HG03025 (cell line): ENCODE measurements at regions not wholly inside any gene's neighbourhood (a gene's known extent, or its start where the extent isn't known, plus 50 kb on each side); places are given as distances from the start of the nearest gene placed in this dataset.

Source experiments
- ATAC-seq: cut with Tn5 transposase; IDR thresholded peaks from one replicate; pipeline ENCODE4 v1.9.1; 2021; ENCODE audit warnings: mild to moderate bottlenecking, moderate library complexity; ENCODE audit not compliant: unreplicated experiment, low FRiP score

DNA sequence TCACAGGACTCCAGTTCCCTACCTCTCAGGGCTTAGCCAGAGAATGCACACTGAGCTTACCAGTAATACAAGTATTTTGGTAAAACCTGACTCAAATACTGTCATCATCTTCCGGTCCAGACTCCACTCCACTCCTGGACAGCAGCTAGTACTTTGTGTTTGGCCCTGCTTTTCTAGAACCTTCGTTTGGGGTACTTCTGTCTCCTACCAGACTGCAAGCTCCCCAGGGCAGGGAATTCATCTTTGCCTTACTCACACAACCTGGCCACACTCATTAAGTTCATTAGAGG is 108.9 kb upstream of the CDC42EP3 start:
- ATAC-seq: no peak

DNA sequence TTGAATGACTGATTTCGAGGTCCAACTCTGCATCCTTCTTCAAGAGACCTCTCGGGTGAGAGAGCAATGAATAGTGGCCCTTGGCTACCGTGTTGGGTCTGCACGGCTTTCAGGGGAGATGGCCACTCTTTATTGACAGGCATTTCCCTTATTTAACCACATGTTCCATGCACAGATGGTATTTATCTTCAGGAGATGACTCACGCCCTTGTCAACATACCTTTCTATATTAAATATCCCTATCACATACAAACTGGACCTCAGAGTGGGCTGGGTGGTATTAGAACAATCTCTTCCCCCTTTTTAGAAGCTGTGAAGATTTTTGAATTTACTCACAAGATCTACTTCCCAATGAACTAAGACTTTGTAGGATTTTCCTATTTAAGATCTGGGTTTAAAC is 109.6 kb upstream of the CDC42EP3 start:
- ATAC-seq: no peak

- no peak for ATAC-seq
Measured at GRCh38 chr2:37782155-37782673, 110.8 kb upstream of the CDC42EP3 start.

DNA sequence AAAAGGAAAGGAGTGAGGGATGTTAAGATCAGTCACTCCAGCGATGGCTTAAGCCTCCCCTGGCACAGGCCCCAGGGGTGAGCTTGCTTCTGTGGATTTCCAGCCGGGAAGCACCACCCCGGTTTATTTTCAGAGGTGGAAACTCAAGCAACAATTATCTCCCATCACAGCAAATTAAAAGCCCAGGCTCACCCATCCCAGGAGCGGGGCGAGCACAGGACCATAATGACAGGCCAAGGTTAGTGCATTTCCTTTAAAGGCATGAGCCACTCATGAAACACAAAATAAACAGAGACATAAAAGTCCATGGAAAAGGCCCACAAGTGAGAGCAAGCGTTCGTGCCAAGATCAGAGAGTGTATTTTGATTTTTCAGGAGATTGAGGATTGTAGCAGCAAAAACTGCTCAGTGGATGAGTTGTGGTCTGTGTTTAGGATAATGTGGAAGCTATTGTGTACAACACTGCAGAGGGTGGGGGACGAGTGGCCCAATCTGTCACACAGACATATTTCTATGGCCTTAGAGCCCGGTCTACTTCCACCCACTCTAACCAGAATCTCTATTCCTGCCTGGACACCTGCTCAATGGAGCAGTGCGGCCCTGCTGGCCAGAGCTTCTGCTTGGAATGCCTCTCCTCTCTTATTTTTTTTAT is 111.4 kb upstream of the CDC42EP3 start:
- no peak for ATAC-seq

DNA sequence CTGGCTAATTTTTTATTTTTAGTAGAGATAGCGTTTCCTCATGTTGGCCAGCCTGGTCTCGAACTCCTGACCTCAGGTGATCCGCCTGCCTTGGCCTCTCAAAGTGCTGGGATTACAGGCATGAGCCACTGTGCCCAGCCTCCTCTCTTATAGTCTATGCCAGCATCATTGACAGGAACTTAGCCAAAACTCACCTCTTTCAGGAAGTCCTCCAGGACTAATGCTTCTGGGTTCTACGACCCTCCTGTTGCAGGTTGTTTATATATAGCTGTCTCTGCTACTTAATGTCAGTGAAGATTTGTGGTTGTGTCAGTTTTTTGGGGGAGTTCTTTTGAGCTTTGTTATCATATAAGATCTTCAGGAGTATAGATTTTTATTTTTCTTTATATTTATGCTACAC is 112.1 kb upstream of the CDC42EP3 start:
- no peak for ATAC-seq

GRCh38 chr2:37784071-37784758 is 112.8 kb upstream of the CDC42EP3 start:
- ATAC-seq: no peak

DNA sequence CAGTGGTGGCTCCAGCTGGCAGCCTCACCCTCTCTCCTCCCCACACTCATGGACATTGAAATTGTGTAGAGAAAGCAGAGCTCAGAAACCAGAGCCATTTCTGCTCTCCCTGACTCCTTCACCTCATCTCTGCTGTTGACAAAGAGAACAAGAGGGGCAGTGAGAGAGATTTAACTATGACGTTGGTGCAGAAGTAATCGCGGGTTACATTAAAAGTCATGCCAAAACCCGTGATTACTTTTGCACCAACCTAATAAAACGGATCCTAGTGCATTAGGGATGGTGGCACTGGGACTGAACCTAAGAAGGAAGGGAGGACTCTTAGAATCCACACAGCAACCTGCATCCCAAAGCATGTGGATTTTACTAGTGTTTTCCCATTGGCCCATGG is 113.3 kb upstream of the CDC42EP3 start:
- ATAC-seq: no peak

DNA sequence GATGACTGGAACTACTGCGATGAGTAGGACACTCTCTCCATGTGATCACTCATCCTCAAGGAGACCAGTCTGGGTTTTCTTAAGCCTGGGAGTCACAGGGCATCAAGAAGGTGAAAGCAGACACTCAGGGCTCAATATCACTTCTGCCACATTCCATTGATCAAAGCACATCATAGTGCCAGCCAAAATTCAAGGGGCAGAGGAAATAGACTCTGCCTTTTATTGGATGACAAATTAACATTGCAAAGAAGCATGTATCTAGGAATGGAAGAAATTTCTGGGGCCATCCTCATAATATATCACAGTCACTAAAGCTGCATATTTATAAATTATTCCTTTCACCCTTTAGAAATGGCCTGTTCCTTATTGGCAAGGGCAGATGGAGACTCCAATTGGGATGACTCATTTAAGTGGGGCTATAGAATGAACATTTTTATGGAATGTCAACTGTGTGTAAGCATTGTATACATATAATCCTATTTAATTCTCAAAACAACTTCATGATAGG is 114.8 kb upstream of the CDC42EP3 start:
- ATAC-seq: no peak

- no peak for ATAC-seq
Measured at GRCh38 chr2:37786854-37787253, 115.4 kb upstream of the CDC42EP3 start.

GRCh38 chr2:37788602-37789209 is 117.3 kb upstream of the CDC42EP3 start:
- ATAC-seq: no peak

DNA sequence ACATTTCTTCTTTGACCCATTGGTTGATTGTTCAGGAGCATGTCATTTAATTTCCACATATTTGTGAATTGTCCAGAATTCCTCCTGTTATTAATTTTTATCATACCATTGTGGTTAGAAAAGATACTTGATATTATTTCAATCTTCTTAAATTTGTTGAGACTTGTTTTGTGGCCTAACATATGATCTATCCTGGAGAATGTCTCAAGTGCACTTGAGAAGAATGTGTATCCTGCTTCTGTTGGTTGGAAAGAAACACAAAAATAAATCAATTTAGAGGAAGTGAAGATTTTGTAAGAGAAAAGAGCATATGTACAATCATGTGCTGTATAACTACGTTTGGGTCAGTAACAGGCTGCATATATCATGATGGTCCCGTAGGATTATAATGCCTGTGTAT is 118.6 kb upstream of the CDC42EP3 start:
- no peak for ATAC-seq

DNA sequence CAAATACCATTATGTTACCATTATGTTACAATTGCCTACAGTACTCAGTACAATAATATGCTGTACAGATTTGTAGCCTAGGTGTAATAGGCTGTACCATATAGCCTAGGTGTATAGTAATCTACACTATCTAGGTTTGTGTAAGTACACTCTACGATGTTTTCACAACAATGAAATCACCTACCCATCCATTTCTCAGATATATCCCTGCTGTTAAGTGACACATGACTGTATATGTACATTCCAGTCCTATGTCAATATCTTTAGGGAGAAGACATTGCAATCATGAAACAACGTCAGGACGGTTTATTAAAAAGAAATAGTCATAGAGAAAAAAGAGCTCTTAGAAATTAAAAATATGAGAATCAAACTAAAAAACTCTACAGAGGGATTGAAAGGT is 119.0 kb upstream of the CDC42EP3 start:
- ATAC-seq: no peak

DNA sequence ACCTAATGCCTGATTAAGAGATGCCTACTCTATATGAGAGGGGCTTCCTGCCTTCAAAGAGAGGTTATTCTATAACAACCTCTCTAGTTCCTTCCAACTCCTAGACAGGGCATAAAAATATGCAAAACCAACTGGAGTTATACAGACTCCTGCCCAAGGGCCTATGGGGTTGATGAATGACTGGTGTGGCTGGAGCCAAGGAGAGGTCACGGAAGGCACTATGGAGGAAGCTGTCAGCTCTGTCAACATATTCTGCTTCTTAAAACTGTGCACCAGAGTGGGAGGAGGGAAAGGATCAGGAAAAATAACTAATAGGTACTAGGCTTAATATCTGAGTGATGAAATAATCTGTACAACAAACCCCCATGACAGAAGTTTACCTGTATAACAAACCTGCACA is 120.9 kb upstream of the CDC42EP3 start:
- no peak for ATAC-seq

GRCh38 chr2:37793004-37793403 is 121.6 kb upstream of the CDC42EP3 start:
- no peak for ATAC-seq

DNA sequence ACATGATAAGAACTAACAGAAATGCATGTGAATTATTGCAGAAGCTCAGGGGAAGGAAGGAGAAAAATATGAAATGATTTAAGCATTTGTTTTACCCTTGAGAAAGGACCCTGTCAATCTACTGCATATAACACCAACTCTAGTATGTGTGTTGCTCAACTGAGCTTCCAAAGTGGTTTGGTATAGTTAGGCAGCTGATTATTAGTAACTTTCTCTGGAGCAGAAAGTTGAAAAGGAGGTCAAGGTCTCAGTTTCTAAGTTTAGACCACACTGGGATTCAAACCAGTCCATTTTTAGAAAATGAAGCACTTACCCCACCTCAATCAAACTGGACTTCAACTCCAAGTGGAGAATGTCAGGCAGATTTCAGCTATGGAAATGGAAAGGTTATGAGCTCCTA is 123.3 kb upstream of the CDC42EP3 start:
- no peak for ATAC-seq

DNA sequence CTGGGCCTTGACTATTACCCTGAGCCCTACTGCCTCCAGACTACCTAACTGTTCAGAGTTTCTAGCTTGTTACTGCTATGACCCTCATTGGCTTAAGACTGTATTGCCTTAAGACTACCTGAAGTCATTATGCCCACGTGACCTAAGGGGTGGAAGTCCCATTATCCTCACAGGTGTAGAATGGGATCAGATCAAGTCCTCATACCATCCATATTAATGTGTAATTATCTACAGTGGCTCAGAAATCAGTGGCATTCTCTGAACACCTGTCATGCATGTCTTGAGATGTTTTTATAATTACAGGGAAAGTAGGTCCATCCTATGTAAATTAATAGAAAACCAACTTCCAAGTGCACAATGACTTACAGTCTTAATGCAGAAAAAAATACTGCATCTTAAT is 124.0 kb upstream of the CDC42EP3 start:
- ATAC-seq: no peak

- no peak for ATAC-seq
Measured at GRCh38 chr2:37795938-37796337, 124.5 kb upstream of the CDC42EP3 start.

GRCh38 chr2:37796481-37796880 is 125.0 kb upstream of the CDC42EP3 start:
- no peak for ATAC-seq

GRCh38 chr2:37797081-37797480 is 125.6 kb upstream of the CDC42EP3 start:
- no peak for ATAC-seq

DNA sequence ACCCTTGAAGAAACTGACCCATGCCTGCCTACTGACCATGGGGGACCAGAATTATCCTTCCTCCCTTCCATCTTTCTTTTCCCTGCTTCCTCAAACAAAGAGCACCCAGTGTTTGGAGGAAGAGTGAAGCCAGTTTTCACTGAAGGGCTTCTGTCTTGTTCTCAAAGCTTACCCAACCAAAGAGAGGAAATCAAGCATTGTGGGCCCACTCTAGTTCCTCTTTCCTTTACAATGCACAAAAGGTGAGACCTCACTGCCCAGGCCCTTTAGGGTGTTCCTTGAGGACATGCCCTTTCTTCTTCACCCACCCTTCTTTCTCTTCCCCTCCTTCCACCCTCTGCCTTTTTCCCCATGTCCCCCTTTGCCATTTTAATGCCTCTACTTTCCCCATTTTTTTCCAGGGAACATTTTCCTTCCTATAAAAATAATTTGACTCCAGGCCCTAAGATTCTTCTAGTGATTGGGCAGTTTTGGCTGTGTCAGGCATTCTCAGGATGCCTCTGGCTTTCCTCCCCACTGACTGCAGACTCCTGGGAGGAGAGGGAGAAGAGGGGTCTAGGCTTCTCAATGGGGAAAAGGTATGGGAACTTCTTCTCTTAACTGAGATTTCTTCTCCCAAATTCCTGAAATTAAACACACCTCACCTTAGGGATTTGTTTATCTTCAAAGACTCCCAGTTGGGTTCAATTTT is 126.6 kb upstream of the RMDN2 start:
- ATAC-seq: no peak

- ATAC-seq: no peak
Measured at GRCh38 chr2:37800176-37800858, 124.8 kb upstream of the RMDN2 start.
